Erythroblast (primary cell): ENCODE measurements at regions not wholly inside any gene's neighbourhood (a gene's known extent, or its start where the extent isn't known, plus 50 kb on each side); places are given as distances from the start of the nearest gene placed in this dataset.

Experiments used
- GATA1 ChIP-seq: IDR thresholded peaks from 2 replicates; pipeline ENCODE4 v1.6.1; 2011; ENCODE audit warnings: low read depth, mild to moderate bottlenecking, control low read depth, low read length, moderate library complexity
- POLR2A ChIP-seq: IDR thresholded peaks from 2 replicates; pipeline ENCODE4 v1.6.1; 2011; ENCODE audit warnings: mild to moderate bottlenecking, low read length

GRCh38 chr6:135633573-135633972, 136.0 kb upstream of the AHI1 start:
- no peak for TF ChIP-seq POLR2A
- no peak for TF ChIP-seq GATA1
